HG03439 (cell line): ENCODE measurements at regions not wholly inside any gene's neighbourhood (a gene's known extent, or its start where the extent isn't known, plus 50 kb on each side); places are given as distances from the start of the nearest gene placed in this dataset.
"Not testable (repeated sequence)": the region's sequence is repeated elsewhere in the genome, so short reads cannot be mapped to it uniquely, and the experiment has no call there.

Experiments used
- ATAC-seq: cut with Tn5 transposase; IDR thresholded peaks from one replicate; pipeline ENCODE4 v1.9.1; 2021; ENCODE audit warnings: mild to moderate bottlenecking, moderate library complexity; ENCODE audit not compliant: unreplicated experiment

GRCh38 chr7:69418869-69419670 lies 179.2 kb upstream of the AUTS2 start:
- no peak for ATAC-seq

- ATAC-seq, result peak; percentile 79
These were observed 178.3 kb upstream of the AUTS2 start for GRCh38 chr7:69419934-69420333.

GRCh38 chr7:69422574-69422985 lies 175.7 kb upstream of the AUTS2 start:
- no peak for ATAC-seq

GRCh38 chr7:69426705-69427104 lies 171.6 kb upstream of the AUTS2 start:
- ATAC-seq, result no peak

GRCh38 chr7:69428089-69428488 lies 170.2 kb upstream of the AUTS2 start:
- no peak for ATAC-seq

GRCh38 chr7:69429911-69430383 lies 168.3 kb upstream of the AUTS2 start:
- ATAC-seq, result no peak

- ATAC-seq, result no peak
These were observed 167.8 kb upstream of the AUTS2 start for GRCh38 chr7:69430384-69431021.

- ATAC-seq, result no peak
These were observed 166.6 kb upstream of the AUTS2 start for GRCh38 chr7:69431626-69432025.

GRCh38 chr7:69432276-69432675 lies 166.0 kb upstream of the AUTS2 start:
- not testable (repeated sequence) for ATAC-seq

GRCh38 chr7:69433081-69433480 lies 165.2 kb upstream of the AUTS2 start:
- ATAC-seq, result no peak

GRCh38 chr7:69434398-69434815 lies 163.9 kb upstream of the AUTS2 start:
- ATAC-seq, result no peak

- ATAC-seq, result no peak
These were observed 162.6 kb upstream of the AUTS2 start for GRCh38 chr7:69435711-69436110.

- ATAC-seq, result no peak
These were observed 161.3 kb upstream of the AUTS2 start for GRCh38 chr7:69436946-69437345.

GRCh38 chr7:69438584-69439412 lies 159.5 kb upstream of the AUTS2 start:
- no peak for ATAC-seq

- no peak for ATAC-seq
These were observed 158.5 kb upstream of the AUTS2 start for GRCh38 chr7:69439636-69440325.

- ATAC-seq, result no peak
These were observed 157.3 kb upstream of the AUTS2 start for GRCh38 chr7:69440976-69441375.

- no peak for ATAC-seq
These were observed 155.1 kb upstream of the AUTS2 start for GRCh38 chr7:69443136-69443535.

- no peak for ATAC-seq
These were observed 152.7 kb upstream of the AUTS2 start for GRCh38 chr7:69445541-69445940.

- ATAC-seq, result not testable (repeated sequence)
These were observed 152.1 kb upstream of the AUTS2 start for GRCh38 chr7:69446213-69446612.

GRCh38 chr7:69448071-69448470 lies 150.2 kb upstream of the AUTS2 start:
- no peak for ATAC-seq

- ATAC-seq, result no peak
These were observed 147.8 kb upstream of the AUTS2 start for GRCh38 chr7:69450456-69450855.
